ENCODE measurements at regions not wholly inside any gene's neighbourhood (a gene's known extent, or its start where the extent isn't known, plus 50 kb on each side); places are given as distances from the start of the nearest gene placed in this dataset.
"Not testable (repeated sequence)": the region's sequence is repeated elsewhere in the genome, so short reads cannot be mapped to it uniquely, and the experiment has no call there.

DNA sequence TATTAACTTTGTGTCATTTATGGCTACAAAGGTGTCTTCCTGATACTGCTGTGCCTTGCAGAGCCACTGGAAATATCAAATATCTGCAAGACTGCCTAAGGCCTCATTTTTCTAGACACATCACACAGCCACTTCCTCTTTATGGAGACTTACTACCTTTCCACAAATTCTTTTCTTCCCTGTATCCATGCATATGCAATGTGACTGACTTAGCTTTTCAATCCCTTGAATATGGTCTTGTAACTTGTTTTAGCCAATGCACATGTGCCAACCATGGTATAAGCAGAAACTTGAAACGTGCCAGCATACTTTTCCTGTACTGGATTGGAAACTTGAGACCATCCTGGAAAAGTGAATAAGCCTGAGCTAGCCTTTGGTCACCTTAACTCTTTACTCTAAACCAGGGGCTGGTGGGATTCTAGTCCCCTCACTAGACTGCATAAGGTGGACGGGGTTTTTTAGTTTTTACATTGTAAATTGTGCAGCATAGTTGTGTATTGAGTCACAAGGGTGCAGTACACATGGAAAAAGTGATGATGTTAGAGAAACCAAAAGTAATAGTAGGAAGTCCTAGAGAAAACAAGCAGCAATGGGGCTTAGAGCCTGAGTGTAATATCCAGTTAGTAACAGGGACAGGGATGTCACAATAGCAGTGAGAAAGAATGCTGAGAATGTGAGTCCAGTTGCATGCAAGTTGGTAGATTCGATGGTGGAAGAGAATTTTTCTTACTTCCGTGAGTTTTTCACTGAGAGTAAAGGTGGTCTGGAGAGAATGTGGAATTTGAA, 879.5 kb downstream of the SORCS1 start:
- FAIRE-seq = no peak

DNA sequence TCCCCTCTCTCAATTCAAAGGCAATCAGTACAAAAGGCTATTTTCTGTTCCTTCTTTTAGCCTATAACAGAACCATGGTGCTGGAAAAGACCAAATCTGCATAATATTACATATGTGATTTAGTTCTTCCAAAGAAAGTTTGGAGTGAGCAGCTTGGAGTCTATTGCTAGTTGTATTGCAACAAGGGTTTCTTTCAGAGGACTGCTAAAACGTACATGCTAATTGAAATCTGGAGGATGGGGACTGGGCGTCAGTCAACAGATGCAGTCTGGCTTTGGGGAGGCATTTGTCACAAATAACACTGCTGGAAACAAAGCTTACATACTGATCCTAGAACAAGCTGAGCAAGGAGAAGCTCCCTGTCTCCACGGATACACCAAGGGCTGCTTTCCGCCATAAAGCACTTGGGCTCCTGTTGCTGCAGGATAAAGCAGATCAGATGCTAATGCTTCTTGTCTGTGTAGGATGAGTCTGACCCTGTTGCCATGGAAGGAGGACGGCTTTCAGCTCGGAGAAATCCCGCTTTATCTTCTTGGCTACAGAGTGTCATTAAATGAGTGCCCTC, 883.5 kb downstream of the SORCS1 start:
- FAIRE-seq = no peak

DNA sequence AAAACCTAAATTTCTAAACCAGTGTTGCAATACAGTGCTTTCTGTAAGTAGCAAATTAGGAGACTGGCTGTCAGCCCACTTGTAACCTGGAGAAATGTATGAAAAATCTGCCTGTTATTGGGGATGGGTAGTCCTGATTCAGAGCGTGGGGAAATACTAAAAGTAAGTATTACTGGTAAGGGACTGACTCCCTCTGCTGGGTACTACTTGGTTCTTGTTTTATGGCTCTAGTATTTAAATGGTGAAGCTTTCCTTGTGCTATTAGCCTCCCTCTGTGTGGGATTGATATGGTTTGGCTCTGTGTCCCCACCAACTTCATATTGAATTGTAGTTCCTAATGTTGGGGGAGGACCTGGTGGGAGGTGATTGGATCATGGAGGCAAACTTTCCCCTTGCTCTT, 886.1 kb downstream of the SORCS1 start:
- no peak for FAIRE-seq

DNA sequence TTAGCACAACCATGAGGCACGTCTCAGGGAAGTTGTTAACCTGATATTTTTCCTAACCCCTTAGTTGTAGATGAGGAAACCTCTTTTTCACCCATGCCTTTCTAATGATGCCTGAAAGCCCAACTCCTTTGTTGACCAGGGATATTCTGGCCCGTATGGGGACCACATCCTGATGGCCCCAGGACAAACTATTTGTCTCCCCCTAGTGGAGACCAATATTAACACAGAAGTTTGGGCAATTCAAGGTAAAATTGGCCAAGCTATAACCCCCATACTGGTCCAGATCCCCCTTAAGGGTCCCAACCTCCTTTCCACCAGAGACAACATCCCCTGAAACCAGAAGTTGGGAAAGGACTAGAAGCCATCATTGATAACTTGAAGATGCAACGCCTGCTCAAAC, 893.3 kb downstream of the SORCS1 start:
- no peak for FAIRE-seq

DNA sequence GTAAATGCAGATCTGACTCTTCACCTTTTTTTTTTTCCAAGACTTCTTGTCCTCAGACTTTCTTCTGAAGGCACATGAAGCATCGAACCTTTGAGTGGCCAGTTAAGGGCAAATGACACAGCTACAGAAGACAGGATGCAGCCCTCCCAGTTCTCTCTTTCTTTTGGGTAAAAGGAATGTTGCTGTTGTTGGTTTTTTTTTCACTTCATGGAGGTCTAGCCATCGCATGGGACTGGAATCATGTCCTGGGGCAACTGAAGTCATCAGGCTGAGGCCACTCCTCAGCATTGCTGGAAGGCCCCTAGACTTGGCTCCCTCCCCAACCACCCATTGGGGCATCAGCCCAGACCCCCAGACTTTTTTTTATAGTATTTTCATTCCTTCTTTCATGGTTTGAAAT, 896.5 kb downstream of the SORCS1 start:
- no peak for FAIRE-seq

DNA sequence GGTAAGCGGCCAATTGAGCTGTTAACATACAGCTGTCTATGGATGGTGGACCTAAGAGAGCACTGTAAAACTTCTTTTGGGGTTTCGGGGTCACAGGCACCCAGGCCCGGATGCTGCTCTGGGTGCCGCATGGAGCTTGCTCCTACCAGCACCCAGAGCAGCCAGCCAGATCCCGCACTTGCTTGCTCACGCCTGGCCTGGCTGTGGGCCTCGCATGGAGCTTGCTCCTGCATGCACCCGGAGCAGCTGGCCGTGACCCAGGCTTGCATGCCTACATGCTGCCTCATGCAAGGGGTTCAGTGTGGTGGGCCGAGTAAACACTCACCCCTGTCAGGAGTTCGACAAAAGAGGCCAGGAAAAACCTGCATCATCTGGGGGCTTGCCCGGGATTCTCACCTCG, 896.9 kb downstream of the SORCS1 start:
- no peak for FAIRE-seq

DNA sequence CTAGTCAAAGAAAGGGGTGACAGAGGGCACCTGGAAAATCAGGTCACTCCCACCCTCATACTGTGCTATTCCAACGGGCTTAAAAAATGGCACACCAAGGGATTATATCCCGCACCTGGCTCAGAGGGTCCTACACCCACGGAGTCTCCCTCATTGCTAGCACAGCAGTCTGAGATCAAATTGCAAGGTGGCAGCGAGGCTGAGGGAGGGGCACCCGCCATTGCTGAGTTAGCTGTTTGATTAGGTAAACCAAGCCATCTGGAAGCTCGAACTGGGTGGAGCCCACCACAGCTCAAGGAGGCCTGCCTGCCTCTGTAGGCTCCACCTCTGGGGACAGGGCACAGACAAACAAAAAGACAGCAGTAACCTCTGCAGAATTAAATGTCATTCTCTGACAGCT, 907.1 kb downstream of the SORCS1 start:
- FAIRE-seq = not testable (repeated sequence)

DNA sequence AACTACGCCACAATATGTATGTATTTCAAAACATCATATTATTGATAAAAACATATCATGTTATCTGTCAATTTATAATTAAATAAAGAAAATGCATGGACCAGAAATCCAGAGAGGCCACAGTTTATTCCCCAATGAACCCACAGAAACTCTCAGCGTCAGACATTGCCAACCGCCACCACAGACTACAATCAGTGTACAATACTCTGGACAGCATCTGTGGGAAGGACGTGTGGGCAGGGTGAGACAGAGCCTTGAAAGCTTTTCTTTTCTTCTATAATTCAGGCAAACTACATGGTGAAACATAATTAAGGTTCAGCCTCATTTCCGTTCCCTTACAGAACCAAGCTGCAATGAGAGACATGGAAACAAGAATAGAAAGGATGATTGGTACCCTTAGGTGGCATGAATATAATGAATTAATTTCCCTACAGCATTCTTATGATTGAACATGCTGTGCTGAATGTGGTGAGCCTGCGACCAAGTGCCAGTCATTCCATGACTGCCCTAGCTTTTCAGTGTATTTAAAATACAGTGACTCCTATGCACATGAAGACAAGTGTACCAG, 909.3 kb downstream of the SORCS1 start:
- no peak for FAIRE-seq

DNA sequence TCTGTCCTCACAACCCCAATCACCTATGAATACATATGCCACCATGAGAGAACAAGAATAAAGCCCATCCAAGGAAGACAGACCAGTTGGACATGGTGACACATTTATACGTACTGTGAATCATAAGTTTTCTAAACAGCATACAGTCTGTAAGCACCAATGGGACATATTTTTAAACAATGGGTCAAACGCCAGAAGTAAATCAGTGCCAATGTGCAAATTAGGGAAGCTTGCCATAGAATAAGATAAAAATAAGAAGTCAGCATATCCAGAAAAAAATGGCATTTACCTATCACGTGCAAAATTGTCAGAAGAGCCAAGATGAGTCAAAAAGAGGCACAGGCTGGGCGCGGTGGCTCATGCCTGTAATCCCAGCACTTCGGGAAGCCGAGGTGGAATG, 910.4 kb downstream of the SORCS1 start:
- no peak for FAIRE-seq

DNA sequence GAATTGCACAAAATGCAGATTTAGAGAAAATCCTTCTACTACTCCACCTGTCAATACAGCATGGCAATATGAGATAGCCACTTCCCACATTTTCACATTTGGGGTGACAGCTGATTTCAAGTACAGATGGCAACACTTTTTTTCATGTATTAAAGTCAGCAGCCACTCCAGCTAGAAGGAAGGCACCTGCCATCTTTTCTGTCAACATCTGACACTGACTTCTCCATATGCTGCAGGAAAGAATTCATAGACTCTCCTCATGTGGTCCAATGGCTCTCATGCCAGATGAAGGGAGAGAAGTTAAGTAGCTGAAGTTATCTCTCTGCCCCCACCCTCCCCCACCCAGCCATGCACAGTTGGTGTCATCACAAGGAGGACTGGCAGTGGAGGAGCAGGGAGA, 912.0 kb downstream of the SORCS1 start:
- FAIRE-seq = no peak

DNA sequence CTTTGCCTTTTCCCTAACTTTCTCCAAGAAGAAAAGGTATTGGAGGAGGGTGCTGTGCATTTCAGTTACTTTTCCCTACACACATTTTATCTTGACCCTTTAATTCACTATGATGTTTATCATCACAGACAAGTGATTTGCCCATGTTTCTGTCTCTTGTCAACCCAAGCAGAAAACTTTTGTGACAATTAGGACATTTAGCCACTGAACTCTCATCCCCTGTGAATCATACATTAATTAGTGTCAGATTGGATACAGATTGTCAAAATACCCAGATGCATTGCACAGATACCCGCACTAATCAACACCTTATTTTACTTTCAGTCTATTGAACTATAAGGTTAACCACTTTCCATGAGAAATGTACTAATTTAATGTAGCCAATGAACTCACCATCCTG, 912.9 kb downstream of the SORCS1 start:
- FAIRE-seq = no peak

DNA sequence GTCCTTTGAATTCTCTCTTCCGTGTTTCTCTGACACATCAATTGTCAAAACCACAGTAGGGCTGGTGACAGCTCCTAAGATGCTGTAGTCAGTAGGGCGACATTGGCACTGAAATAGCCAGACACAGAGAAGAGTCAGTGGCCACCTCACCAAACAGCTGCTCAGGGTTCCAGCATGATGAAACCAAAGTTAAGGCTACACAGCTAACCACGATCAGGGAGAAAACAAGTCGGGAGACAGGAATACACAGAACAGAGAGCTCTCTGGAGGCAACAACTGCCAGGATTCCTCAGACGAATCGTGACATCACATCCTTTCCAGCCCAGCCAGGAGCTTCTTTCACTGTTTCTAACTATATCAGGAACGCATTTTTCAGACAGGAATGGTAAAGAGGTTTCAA, 922.2 kb downstream of the SORCS1 start:
- FAIRE-seq = no peak

DNA sequence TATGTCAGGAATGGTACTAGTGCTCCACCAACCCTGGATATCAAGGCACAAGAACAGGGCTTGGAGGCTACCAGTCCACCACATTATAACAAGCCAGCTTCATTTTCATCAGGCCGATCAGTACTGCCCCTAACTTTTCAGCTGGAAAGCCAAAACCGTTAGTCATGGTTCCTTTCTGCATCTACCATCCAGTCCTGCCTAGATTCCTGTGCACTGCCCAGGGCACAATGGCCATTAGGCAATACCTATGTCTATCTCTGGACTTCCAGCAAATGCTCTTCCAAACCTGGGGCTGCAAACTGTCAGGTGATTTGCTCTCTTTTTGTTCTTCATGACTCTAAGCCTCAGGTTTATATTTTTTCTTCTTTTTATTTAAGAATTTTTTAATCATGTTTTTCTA, 937.7 kb downstream of the SORCS1 start:
- no peak for FAIRE-seq

DNA sequence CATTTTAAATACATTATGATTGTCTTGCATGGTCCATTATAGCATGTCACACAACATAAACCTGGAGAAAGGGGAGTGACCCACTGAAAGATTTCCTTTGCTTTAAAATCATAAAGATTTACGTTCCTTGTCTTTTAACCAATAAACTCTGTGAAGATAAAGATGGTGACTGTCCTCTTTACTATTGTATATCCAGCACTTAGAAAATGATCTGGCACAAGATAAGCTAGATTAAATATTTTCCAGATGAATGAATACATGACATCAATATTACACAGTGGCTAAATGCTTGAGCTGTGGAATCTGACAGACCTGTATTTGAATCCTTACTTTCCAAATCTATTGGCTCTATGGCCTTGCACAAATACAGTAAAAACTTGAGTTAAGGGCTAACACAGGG, 938.4 kb downstream of the SORCS1 start:
- FAIRE-seq = no peak

DNA sequence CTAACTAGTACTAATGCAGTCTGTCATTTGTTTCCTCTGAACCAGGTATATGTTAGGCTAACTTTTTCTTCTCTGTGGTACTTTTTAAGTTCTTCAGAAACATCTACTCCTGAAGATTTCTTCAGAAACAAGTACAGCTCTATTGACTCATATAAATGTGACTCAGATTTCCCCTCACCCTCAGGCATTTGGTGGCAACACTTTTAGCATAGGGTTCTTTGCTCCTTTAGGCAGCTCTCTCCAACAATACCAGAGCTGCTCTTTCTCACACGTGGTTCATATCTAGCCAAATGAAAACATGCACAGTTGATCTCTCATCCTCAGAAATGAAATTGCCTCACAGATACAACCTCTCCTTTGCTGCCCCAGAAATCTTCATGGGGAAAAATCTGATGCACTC, 939.8 kb downstream of the SORCS1 start:
- FAIRE-seq = no peak

DNA sequence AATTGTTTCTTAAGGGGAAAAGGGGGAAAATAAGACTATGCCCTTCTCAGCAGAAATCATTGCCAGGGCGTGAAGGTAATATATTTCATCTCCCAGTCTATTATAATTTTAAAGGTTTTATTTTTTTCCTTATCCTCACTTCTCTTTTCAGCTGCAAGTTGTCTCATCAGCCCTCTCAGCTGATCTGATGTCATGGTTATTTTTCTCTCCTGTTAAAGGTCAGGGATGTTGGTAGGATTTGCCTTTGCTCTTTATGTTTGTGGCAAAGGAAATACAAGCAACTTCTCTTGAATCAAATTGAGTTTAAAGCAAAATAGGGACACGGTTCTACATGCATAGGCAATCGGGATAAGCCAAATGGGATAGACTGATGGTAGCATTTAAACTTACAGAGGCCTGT, 946.9 kb downstream of the SORCS1 start:
- no peak for FAIRE-seq

DNA sequence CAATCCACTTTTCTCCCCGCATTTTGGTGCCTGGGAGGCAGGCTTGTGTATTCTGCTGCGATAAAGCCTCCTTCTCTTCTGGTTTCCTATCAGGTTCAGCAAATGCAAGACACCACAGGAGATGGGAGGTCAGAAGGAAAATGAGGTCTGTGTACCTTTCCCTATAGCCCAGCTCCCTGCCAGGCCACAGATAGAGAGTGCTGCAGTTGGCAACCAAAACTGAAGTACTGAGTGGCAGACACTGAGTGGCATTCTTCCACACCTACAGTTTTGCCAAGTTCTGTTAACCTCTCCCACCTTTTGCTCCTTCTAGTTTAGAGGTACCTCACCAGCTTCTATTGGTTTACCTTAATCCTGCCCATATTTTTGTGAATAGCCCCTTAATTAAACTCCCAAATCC, 948.4 kb downstream of the SORCS1 start:
- FAIRE-seq = no peak

DNA sequence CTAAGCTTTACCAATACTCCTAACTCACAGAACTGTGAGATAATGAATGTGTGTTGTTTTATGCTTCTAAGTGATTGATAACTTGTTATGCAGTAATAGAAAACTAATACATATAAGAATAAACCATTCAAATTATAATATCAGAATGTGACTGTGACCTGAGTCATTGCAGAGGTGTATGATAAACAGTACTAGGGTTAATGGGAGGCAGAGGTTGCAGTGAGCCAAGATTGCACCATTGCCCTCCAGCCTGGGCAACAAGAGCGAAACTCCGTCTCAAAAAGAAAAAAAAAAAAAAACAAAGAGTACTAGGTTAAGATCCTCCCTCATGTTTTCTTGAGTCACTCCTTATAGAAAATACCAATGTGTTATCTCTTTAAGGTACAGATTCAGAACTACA, 950.3 kb downstream of the SORCS1 start:
- no peak for FAIRE-seq

DNA sequence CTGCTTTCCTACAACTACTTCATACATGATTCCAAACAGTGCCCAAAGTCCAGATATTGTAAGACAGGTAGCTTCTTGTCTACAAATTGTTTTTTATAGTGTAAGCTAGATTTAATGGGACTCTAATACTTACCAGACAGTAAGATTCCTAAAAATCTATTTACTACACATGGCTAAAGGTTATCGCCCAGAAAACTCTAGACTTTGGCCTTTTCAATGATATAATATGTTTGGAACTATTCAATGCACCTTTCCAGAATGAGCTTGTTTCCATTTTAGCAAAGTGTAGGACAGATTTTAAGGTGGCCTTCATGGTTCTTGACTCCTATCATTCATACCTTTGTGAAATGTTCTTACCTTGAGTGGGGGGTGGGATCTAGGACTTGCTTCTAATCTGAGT, 951.0 kb downstream of the SORCS1 start:
- FAIRE-seq = no peak

DNA sequence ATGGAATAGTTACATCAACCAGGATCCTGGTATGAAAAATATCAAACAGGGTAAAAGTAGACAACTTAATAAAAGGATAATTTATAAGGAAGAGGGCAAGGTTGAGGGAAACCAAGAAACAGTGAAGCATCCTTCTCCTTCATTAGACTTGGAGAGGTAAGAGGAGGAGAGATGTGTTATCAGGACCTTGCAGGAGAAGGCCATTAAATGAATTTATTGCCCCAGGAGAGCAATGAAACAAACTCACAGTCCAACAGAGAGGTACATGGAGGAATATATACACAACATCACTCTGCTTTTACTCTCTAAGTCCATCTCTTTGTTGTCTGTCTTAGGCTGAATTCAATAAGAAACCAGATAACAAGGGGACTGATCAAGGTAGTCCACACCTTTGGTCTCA, 966.2 kb downstream of the SORCS1 start:
- FAIRE-seq = no peak

DNA sequence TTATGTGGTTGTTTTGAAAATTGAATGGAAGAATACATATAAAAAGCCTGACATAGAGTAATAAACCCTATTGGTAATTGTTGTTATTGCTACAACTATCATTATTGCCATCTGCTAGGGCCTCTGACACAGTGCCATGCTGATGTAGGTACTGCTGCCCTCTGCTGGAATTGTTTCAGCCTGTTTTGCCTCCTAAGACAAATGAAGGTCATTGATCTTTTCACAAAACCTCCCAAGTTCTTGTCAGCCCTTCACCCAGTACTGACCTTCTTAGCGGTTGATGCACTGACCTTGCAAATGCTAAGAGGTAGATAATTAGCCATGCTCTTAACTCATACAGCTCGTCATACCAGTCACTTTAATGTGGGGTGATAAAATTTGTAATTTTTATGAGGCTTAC, 975.2 kb downstream of the SORCS1 start:
- no peak for FAIRE-seq

DNA sequence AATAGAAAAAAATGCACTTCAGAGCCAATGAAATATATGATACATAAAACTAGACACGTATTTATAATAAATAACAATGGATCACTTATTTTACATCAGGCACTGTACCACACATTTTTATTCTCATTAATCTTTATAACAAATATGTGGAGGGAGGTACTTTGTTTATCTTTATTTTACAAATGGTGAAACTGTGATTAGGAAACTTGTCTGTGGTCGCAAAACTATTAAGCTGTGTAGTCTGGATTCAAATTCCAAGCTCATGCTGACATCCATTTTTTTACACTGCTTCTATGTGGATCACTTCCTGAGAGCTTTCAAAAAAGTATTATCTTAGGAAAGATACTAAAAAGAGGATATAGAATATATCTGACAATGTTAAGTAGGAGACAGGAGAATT, 978.6 kb downstream of the SORCS1 start:
- FAIRE-seq = no peak

DNA sequence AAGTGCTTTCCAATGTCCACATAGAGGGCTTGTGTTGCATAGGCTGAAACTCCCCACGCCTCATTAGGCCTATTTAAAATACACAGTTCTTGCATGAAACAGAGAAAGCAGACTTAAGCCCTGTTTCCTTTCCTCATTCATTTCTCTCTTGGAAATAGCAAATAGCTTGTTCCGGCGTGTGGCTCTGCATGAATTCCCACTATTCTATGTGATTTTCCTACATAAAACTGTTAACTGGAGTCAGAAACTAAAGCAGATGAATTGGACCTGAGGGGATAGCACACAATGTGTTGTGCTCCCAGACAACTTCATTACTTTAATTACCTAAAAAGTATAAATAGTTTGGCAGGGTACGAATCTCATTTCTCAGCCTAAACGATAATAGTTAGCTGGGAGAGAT, 981.5 kb downstream of the SORCS1 start:
- FAIRE-seq = no peak

DNA sequence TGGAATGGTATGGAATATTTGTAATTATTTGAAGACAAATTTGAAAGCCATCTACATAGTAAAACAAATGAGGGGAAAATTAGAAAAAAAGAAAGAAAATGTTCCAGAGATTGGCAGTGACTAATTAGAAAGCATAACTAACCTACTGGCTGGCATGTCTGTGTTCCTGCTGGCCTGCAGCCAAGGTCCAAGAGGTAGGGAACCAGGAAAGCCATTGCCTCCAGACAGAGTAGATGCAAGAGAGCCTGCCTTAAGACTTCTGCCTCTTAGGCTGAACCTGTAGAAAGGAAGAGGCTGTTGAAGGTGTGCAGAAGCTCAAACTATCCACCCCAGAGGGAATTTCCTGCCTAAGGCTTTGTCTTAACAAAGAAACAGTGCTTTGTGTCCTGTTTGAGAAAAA, 982.0 kb downstream of the SORCS1 start:
- FAIRE-seq = no peak

DNA sequence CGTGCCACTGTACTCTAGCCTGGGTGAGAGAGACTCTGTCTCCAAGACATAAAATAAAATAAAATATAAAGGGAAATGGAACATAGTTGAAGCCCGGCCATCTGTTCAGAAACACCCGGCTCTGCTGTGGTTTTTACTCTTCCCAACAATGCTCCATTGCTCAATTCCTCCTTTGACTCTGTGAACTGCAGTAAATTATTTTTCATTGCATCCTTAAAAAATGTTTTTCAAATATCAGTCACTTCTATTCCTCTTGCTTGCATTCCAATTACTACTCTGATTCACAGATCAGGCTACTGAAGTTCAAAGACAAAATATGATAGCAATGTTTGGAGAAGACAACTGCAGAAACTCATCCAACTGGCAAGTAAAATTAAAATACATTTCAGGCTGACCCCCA, 983.0 kb downstream of the SORCS1 start:
- no peak for FAIRE-seq

Data from islet of Langerhans (tissue), 1 donor.